Neuron (in vitro differentiated cells): ENCODE measurements at regions not wholly inside any gene's neighbourhood (a gene's known extent, or its start where the extent isn't known, plus 50 kb on each side); places are given as distances from the start of the nearest gene placed in this dataset.

Source experiments
- H2AFZ ChIP-seq: one replicate; pipeline ENCODE4 v1.6.1; 2013; ENCODE audit warnings: low read depth, mild to moderate bottlenecking, inconsistent platforms, low read length, moderate library complexity
- H3K27me3 ChIP-seq: one replicate; pipeline ENCODE4 v1.6.1; 2013; ENCODE audit warnings: low read length; ENCODE audit not compliant: insufficient read depth
- H3K36me3 ChIP-seq: one replicate; pipeline ENCODE4 v1.6.1; 2013; ENCODE audit warnings: low read length; ENCODE audit not compliant: insufficient read depth
- H3K4me1 ChIP-seq: one replicate; pipeline ENCODE4 v1.6.1; 2013; ENCODE audit warnings: low read length; ENCODE audit not compliant: insufficient read depth
- H3K4me3 ChIP-seq: 2 replicates; pipeline ENCODE4 v1.5.1; 2013; ENCODE audit warnings: mild to moderate bottlenecking, low read length, moderate library complexity
- H3K9me3 ChIP-seq: one replicate; pipeline ENCODE4 v1.6.1; 2013; ENCODE audit warnings: low read length

- H3K4me1 ChIP-seq: peaks cover 3% of the 10 kb centered on the region
These were observed 410.2 kb downstream of the MMUT start for GRCh38 chr6:49052901-49053300.

DNA sequence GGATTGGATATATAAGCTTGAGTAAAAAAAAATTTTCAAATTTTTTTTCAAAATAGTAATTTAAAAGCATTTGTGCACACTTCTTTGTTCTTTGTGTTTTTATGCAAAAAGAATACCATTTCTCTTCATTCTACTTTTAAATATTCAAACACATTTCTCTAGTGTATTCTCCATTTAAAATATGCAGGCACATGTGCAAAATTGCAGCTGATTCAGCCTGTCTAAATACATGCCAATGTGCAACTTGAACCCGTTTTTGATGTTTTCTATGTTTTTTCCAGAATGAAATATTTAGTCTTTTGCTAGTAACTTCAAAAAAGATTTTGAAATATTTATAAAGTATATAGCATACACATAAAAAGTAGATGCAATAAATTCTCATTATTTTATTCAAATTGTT is 411.8 kb downstream of the MMUT start:
- peaks cover 3% of the 10 kb centered on the region for H3K4me1 ChIP-seq

More at GRCh38 chr6:49052901-49053300, 410.2 kb downstream of the MMUT start:
- Histone ChIP-seq H3K27me3 (no peaks in the 10 kb centered on the region), H2AFZ (no peak overlapping the region), H3K36me3 (no peaks in the 10 kb centered on the region), H3K4me3 (no peak overlapping the region), H3K9me3 (no peaks in the 10 kb centered on the region)

DNA sequence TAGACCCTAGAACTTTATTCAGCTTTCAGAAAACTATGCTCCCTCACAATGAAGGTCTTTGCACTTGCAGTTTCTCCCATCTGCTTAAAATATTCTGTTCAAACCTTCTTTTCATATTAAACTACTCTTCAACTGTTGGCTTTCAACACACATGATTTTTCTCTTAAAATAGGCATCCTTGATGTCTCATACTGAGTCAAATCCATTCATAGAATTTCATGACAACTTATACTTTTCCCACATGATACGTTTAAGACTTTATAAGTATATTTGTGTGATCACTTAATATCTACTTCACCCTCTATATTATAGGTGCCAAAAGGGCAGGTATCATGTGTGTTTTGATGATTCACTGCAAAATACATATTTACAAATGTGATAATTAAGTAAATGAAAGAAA is 412.5 kb downstream of the MMUT start:
- no peaks in the 10 kb centered on the region for H3K9me3 ChIP-seq
- no peaks in the 10 kb centered on the region for H3K36me3 ChIP-seq
- H2AFZ ChIP-seq: no peak overlapping the region
- no peaks in the 10 kb centered on the region for H3K27me3 ChIP-seq
- peaks cover 3% of the 10 kb centered on the region for H3K4me1 ChIP-seq
- no peak overlapping the region for H3K4me3 ChIP-seq

More for the DNA sequence above, 411.8 kb downstream of the MMUT start:
- Histone ChIP-seq H3K36me3 (no peaks in the 10 kb centered on the region), H3K27me3 (no peaks in the 10 kb centered on the region), H3K9me3 (no peaks in the 10 kb centered on the region), H3K4me3 (no peak overlapping the region), H2AFZ (no peak overlapping the region)

- Histone ChIP-seq H3K36me3 (no peaks in the 10 kb centered on the region), H3K4me1 (no peaks in the 10 kb centered on the region), H3K27me3 (no peaks in the 10 kb centered on the region), H3K9me3 (no peaks in the 10 kb centered on the region), H2AFZ (no peak overlapping the region), H3K4me3 (no peak overlapping the region)
These were observed 424.7 kb downstream of the MMUT start for GRCh38 chr6:49038294-49038822.

- Histone ChIP-seq H3K36me3 (no peaks in the 10 kb centered on the region), H3K4me3 (no peak overlapping the region), H3K27me3 (no peaks in the 10 kb centered on the region), H3K4me1 (no peaks in the 10 kb centered on the region), H2AFZ (no peak overlapping the region), H3K9me3 (no peaks in the 10 kb centered on the region)
These were observed 432.6 kb downstream of the MMUT start for GRCh38 chr6:49030251-49031020.

- no peaks in the 10 kb centered on the region for H3K36me3 ChIP-seq
- H2AFZ ChIP-seq: no peak overlapping the region
- no peaks in the 10 kb centered on the region for H3K4me1 ChIP-seq
- no peaks in the 10 kb centered on the region for H3K27me3 ChIP-seq
- no peak overlapping the region for H3K4me3 ChIP-seq
- H3K9me3 ChIP-seq: no peaks in the 10 kb centered on the region
These were observed 435.4 kb downstream of the MMUT start for GRCh38 chr6:49027644-49028043.

GRCh38 chr6:49025273-49026240 is 437.5 kb downstream of the MMUT start:
- Histone ChIP-seq H3K27me3 (no peaks in the 10 kb centered on the region), H3K4me3 (no peak overlapping the region), H3K9me3 (no peaks in the 10 kb centered on the region), H2AFZ (no peak overlapping the region), H3K4me1 (no peaks in the 10 kb centered on the region), H3K36me3 (no peaks in the 10 kb centered on the region)

- Histone ChIP-seq H3K27me3 (no peaks in the 10 kb centered on the region), H3K4me3 (no peak overlapping the region), H3K4me1 (no peaks in the 10 kb centered on the region), H2AFZ (no peak overlapping the region), H3K9me3 (no peaks in the 10 kb centered on the region), H3K36me3 (no peaks in the 10 kb centered on the region)
These were observed 458.3 kb downstream of the MMUT start for GRCh38 chr6:49004801-49005200.

- H3K36me3 ChIP-seq: no peaks in the 10 kb centered on the region
- H2AFZ ChIP-seq: no peak overlapping the region
- H3K4me3 ChIP-seq: no peak overlapping the region
- no peaks in the 10 kb centered on the region for H3K9me3 ChIP-seq
- H3K27me3 ChIP-seq: no peaks in the 10 kb centered on the region
- no peaks in the 10 kb centered on the region for H3K4me1 ChIP-seq
These were observed 459.7 kb downstream of the MMUT start for GRCh38 chr6:49003348-49003747.

- Histone ChIP-seq H2AFZ (no peak overlapping the region), H3K27me3 (no peaks in the 10 kb centered on the region), H3K4me1 (no peaks in the 10 kb centered on the region), H3K36me3 (no peaks in the 10 kb centered on the region), H3K4me3 (no peak overlapping the region), H3K9me3 (no peaks in the 10 kb centered on the region)
These were observed 461.1 kb downstream of the MMUT start for GRCh38 chr6:49001856-49002541.

GRCh38 chr6:48998574-48998973 is 464.5 kb downstream of the MMUT start:
- Histone ChIP-seq H3K36me3 (no peaks in the 10 kb centered on the region), H3K4me3 (no peak overlapping the region), H3K27me3 (no peaks in the 10 kb centered on the region), H3K4me1 (no peaks in the 10 kb centered on the region), H3K9me3 (no peaks in the 10 kb centered on the region), H2AFZ (no peak overlapping the region)

- Histone ChIP-seq H3K9me3 (no peaks in the 10 kb centered on the region), H3K4me1 (no peaks in the 10 kb centered on the region), H2AFZ (no peak overlapping the region), H3K27me3 (no peaks in the 10 kb centered on the region), H3K4me3 (no peak overlapping the region), H3K36me3 (no peaks in the 10 kb centered on the region)
These were observed 466.5 kb downstream of the MMUT start for GRCh38 chr6:48996461-48997119.
